ENCODE measurements at regions not wholly inside any gene's neighbourhood (a gene's known extent, or its start where the extent isn't known, plus 50 kb on each side); places are given as distances from the start of the nearest gene placed in this dataset.

GRCh38 chr1:47545912-47546483 lies 108.2 kb downstream of the FOXD2 start:
- Mint-ChIP-seq H3K9me3 (peaks cover 11% of the 10 kb centered on the region), H3K27me3 (ENCODE audit: insufficient read depth) (peaks cover 36% of the 10 kb centered on the region), H3K4me1 (ENCODE audit: low read depth) (0 out of 2 replicates have a peak, but pooled peaks cover 5% of the 10 kb centered on the region)

GRCh38 chr1:47547753-47548573 lies 110.1 kb downstream of the FOXD2 start:
- Mint-ChIP-seq H3K9me3 (no peaks in the 10 kb centered on the region), H3K36me3 (ENCODE audit: low read depth) (no peaks in the 10 kb centered on the region), H3K4me1 (ENCODE audit: low read depth) (0 out of 2 replicates have a peak, but pooled peaks cover 5% of the 10 kb centered on the region), H3K4me3 (no peak overlapping the region), H3K27me3 (ENCODE audit: insufficient read depth) (peaks cover 34% of the 10 kb centered on the region), H3K27ac (no peak overlapping the region)
- no peak for TF ChIP-seq CTCF (IDR thresholded peaks at IDR 0.05)
- DNase-seq = no peak

More at GRCh38 chr1:47545912-47546483, 108.2 kb downstream of the FOXD2 start:
- Mint-ChIP-seq H3K36me3 (ENCODE audit: low read depth) (no peaks in the 10 kb centered on the region; the same call in 1 of the 2 replicates), H3K4me3 (no peak overlapping the region), H3K27ac (no peak overlapping the region)
- TF ChIP-seq CTCF (IDR thresholded peaks at IDR 0.05) = peak; percentile 19; the same call in 1 of the 2 replicates
- DNase-seq = no peak

GRCh38 chr1:47548637-47549036 lies 110.8 kb downstream of the FOXD2 start:
- DNase-seq = no peak
- no peak overlapping the region for H3K27ac Mint-ChIP-seq
- H3K4me1 Mint-ChIP-seq (ENCODE audit: low read depth) = 0 out of 2 replicates have a peak, but pooled peaks cover 5% of the 10 kb centered on the region
- H3K9me3 Mint-ChIP-seq = no peaks in the 10 kb centered on the region
- H3K36me3 Mint-ChIP-seq (ENCODE audit: low read depth) = no peaks in the 10 kb centered on the region
- peaks cover 36% of the 10 kb centered on the region for H3K27me3 Mint-ChIP-seq (ENCODE audit: insufficient read depth)
- TF ChIP-seq CTCF (IDR thresholded peaks at IDR 0.05) = no peak
- H3K4me3 Mint-ChIP-seq = no peak overlapping the region

- no peak for DNase-seq
- H3K36me3 Mint-ChIP-seq (ENCODE audit: low read depth) = no peaks in the 10 kb centered on the region
- no peak for TF ChIP-seq CTCF (IDR thresholded peaks at IDR 0.05)
- no peak overlapping the region for H3K4me3 Mint-ChIP-seq
- H3K9me3 Mint-ChIP-seq = no peaks in the 10 kb centered on the region
- H3K4me1 Mint-ChIP-seq (ENCODE audit: low read depth) = peaks cover 5% of the 10 kb centered on the region; the same call in 1 of the 2 replicates
- no peak overlapping the region for H3K27ac Mint-ChIP-seq
- H3K27me3 Mint-ChIP-seq (ENCODE audit: insufficient read depth) = peaks cover 36% of the 10 kb centered on the region
Observed at GRCh38 chr1:47549532-47549931, 111.7 kb downstream of the FOXD2 start.

GRCh38 chr1:47550929-47551328 lies 113.1 kb downstream of the FOXD2 start:
- TF ChIP-seq CTCF (IDR thresholded peaks at IDR 0.05) = no peak
- no peaks in the 10 kb centered on the region for H3K36me3 Mint-ChIP-seq (ENCODE audit: low read depth)
- DNase-seq = no peak
- H3K9me3 Mint-ChIP-seq = no peaks in the 10 kb centered on the region
- no peak overlapping the region for H3K27ac Mint-ChIP-seq
- H3K4me3 Mint-ChIP-seq = no peak overlapping the region
- peaks cover 5% of the 10 kb centered on the region; the same call in 1 of the 2 replicates for H3K4me1 Mint-ChIP-seq (ENCODE audit: low read depth)
- H3K27me3 Mint-ChIP-seq (ENCODE audit: insufficient read depth) = peaks cover 38% of the 10 kb centered on the region
